Adrenal gland (tissue), 5 donors: ENCODE measurements at regions not wholly inside any gene's neighbourhood (a gene's known extent, or its start where the extent isn't known, plus 50 kb on each side); places are given as distances from the start of the nearest gene placed in this dataset.

ENCODE experiments used
- POLR2A ChIP-seq, 2 donors: fragments of 450-650 bp; IDR thresholded peaks; one replicate each; pipeline ENCODE4 v1.6.1; 2017; ENCODE audit warnings: antibody characterized with exemption in 2 of 2, mild to moderate bottlenecking in 2 of 2, moderate library complexity in 1 of 2
- TF ChIP-seq, protein P1 (sequence below), 6 experiments: fragments of 450-650 bp in 4 of 6; fragments of 200-600 bp in 2 of 6; sonication (generic) in 1 of 6; IDR thresholded peaks; 1 replicate in 5 of 6; 2 replicates in 1 of 6; pipeline versions ENCODE4 v1.5.1 to v1.8.0; 2016 to 2021; ENCODE audit warnings: antibody characterized with exemption in 6 of 6, mild to moderate bottlenecking in 2 of 6, moderate library complexity in 1 of 6
- donor health status: DM: no; HTN: no; CAD: no.

DNA sequence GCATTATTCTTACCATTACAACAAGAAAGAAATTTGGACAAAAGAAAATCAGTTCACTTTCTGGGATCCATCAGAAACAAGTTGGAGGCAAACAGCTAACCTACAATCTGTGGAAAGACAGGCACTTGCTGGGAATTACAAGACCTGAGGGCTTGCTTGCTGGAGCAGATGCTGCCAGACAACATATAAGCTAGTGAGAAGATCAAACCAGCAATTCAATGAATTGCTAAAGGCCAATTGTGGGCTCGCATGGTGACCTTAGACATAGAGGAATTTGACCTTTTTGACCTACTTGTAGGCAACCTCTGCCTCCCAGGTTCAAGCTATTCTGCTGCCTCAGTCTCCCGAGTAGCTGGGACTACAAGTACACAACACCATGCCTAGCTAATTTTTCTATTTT, 921.2 kb upstream of the CNTNAP5 start:
- TF ChIP-seq, protein P1, sequence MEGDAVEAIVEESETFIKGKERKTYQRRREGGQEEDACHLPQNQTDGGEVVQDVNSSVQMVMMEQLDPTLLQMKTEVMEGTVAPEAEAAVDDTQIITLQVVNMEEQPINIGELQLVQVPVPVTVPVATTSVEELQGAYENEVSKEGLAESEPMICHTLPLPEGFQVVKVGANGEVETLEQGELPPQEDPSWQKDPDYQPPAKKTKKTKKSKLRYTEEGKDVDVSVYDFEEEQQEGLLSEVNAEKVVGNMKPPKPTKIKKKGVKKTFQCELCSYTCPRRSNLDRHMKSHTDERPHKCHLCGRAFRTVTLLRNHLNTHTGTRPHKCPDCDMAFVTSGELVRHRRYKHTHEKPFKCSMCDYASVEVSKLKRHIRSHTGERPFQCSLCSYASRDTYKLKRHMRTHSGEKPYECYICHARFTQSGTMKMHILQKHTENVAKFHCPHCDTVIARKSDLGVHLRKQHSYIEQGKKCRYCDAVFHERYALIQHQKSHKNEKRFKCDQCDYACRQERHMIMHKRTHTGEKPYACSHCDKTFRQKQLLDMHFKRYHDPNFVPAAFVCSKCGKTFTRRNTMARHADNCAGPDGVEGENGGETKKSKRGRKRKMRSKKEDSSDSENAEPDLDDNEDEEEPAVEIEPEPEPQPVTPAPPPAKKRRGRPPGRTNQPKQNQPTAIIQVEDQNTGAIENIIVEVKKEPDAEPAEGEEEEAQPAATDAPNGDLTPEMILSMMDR (IDR thresholded peaks at IDR 0.05), result no peak
- no peak for TF ChIP-seq POLR2A (IDR thresholded peaks at IDR 0.05)
